Panc1 (cell line): ENCODE measurements at regions not wholly inside any gene's neighbourhood (a gene's known extent, or its start where the extent isn't known, plus 50 kb on each side); places are given as distances from the start of the nearest gene placed in this dataset.

ENCODE experiments used
- ATAC-seq: fragments of 200-7000 bp; cut with Tn5 transposase; 2 replicates; pipeline ENCODE4 v1.9.1; 2020; ENCODE audit warnings: mild to moderate bottlenecking, moderate library complexity
- BruUV-seq: library from RNA; stranded (reverse); fragments of 400-500 nt; replicated peaks from 2 replicates; lab custom pipeline; 2021; lab: Mats Ljungman, UMichigan
- CTCF ChIA-PET: fragments of 300-600 bp; sonication (Branson Sonifier 250); formaldehyde crosslinking; loops from one replicate; lab custom pipeline; 2022; ENCODE audit warnings: antibody characterized with exemption; lab: Charles Lee
- POLR2A ChIA-PET: fragments of 300-600 bp; sonication (Branson Sonifier 250); formaldehyde crosslinking; loops from one replicate; lab custom pipeline; 2022; ENCODE audit warnings: antibody characterized with exemption; lab: Charles Lee
- DNase-seq: peaks from one replicate; pipeline ENCODE4 v3.0.0-alpha.2; 2010; ENCODE audit warnings: low read depth, low spot score
- H3K27ac ChIP-seq: 2 replicates; pipeline ENCODE4 v1.5.1; 2011; ENCODE audit warnings: mild to moderate bottlenecking, low read length, inconsistent platforms
- H3K27me3 ChIP-seq: fragments of 200-500 bp; sonication (Bioruptor generic); 2 replicates; pipeline ENCODE4 v1.6.0; 2014; ENCODE audit warnings: low read length, inconsistent platforms; ENCODE audit not compliant: control insufficient read depth, insufficient read depth
- H3K36me3 ChIP-seq: fragments of 200-500 bp; sonication (Bioruptor generic); 2 replicates; pipeline ENCODE4 v1.5.1; 2014; ENCODE audit warnings: inconsistent platforms, mild to moderate bottlenecking, low read length, moderate library complexity; ENCODE audit not compliant: control insufficient read depth, insufficient read depth
- H3K4me1 ChIP-seq: 2 replicates; pipeline ENCODE4 v1.5.1; 2011; ENCODE audit warnings: inconsistent platforms, mild to moderate bottlenecking, low read length, moderate library complexity; ENCODE audit not compliant: control insufficient read depth, insufficient read depth
- H3K4me3 ChIP-seq, 2 experiments: 2 replicates each; pipeline ENCODE4 v1.5.1; 2011 to 2012; ENCODE audit warnings: low read depth in 2 of 2, low read length in 2 of 2, mild to moderate bottlenecking in 2 of 2, inconsistent platforms in 1 of 2, moderate library complexity in 1 of 2
- H3K9me3 ChIP-seq: fragments of 200-500 bp; sonication (Bioruptor generic); 2 replicates; pipeline ENCODE4 v1.5.1; 2014; ENCODE audit warnings: low read depth, mild to moderate bottlenecking, inconsistent platforms, low read length, moderate library complexity; ENCODE audit not compliant: control insufficient read depth, insufficient read depth
- CTCF ChIP-seq: fragments of 450-650 bp; IDR thresholded peaks from 2 replicates; pipeline ENCODE4 v1.5.1; 2017; ENCODE audit warnings: mild to moderate bottlenecking
- POLR2AphosphoS5 ChIP-seq: IDR thresholded peaks from 2 replicates; pipeline ENCODE4 v1.6.1; 2012; ENCODE audit warnings: mild to moderate bottlenecking, low read depth, low read length, moderate library complexity
- REST ChIP-seq, 2 experiments: IDR thresholded peaks; 2 replicates each; pipeline ENCODE4 v1.6.1; 2011 to 2012; ENCODE audit warnings: low read depth in 2 of 2, control low read depth in 1 of 2, low read length in 1 of 2, mild to moderate bottlenecking in 1 of 2, moderate library complexity in 1 of 2; ENCODE audit not compliant: insufficient read depth in 1 of 2
- SIN3A ChIP-seq: IDR thresholded peaks from 2 replicates; pipeline ENCODE4 v1.6.1; 2012; ENCODE audit warnings: low read depth, mild to moderate bottlenecking, low read length, moderate library complexity, borderline replicate concordance; ENCODE audit not compliant: insufficient read depth
- TCF7L2 ChIP-seq: IDR thresholded peaks from 2 replicates; pipeline ENCODE4 v1.6.1; 2011; ENCODE audit warnings: mild to moderate bottlenecking, low read depth, low read length, inconsistent platforms
- in situ Hi-C: cut with HindIII; loops from 2 replicates; pipeline ENCODE4 v1.10.0; 2016; ENCODE audit warnings: low sequenced_read_pairs, low pct_unique_long_range_greater_than_20kb
- intact Hi-C: fragments of 100-400 bp; cut with micrococcal nuclease; formaldehyde crosslinking; loops from one replicate; pipeline ENCODE4 v1.10.0; 2022; ENCODE audit not compliant: unreplicated experiment

GRCh38 chr11:104633226-104633625 lies 265.0 kb downstream of the CASP12 start:
- in situ Hi-C loops (no loop called here), intact Hi-C loops (no loop called here)
- ATAC-seq, result no peak

GRCh38 chr11:104630352-104630751 lies 267.9 kb downstream of the CASP12 start:
- in situ Hi-C loops, result no loop called here
- no peak overlapping the region for H3K4me3 ChIP-seq
- CTCF ChIA-PET, result no interaction called here
- no peaks in the 10 kb centered on the region for H3K36me3 ChIP-seq
- intact Hi-C loops, result no loop called here
- ATAC-seq (no peak), DNase-seq (no peak)
- no peaks in the 10 kb centered on the region for H3K4me1 ChIP-seq
- TF ChIP-seq POLR2AphosphoS5 (no peak), CTCF (no peak), TCF7L2 (no peak), REST (IDR thresholded peaks at IDR 0.05; ENCODE audit: insufficient read depth in 1 of 2, low read depth in 2 of 2, low read length in 1 of 2) (no peak), SIN3A (no peak)
- H3K27me3 ChIP-seq, result no peaks in the 10 kb centered on the region
- no TSS peak for BruUV-seq
- H3K9me3 ChIP-seq, result no peaks in the 10 kb centered on the region
- no peak overlapping the region for H3K27ac ChIP-seq
- POLR2A ChIA-PET, result no interaction called here

More at GRCh38 chr11:104633226-104633625, 265.0 kb downstream of the CASP12 start:
- Histone ChIP-seq H3K27ac (no peak overlapping the region), H3K9me3 (no peaks in the 10 kb centered on the region), H3K36me3 (no peaks in the 10 kb centered on the region), H3K27me3 (no peaks in the 10 kb centered on the region), H3K4me1 (no peaks in the 10 kb centered on the region), H3K4me3 (no peak overlapping the region)
- ChIA-PET POLR2A (no interaction called here), CTCF (no interaction called here)
- no peak for DNase-seq
- no TSS peak for BruUV-seq
- TF ChIP-seq CTCF (no peak), REST (IDR thresholded peaks at IDR 0.05; ENCODE audit: insufficient read depth in 1 of 2, low read depth in 2 of 2, low read length in 1 of 2) (no peak), TCF7L2 (no peak), SIN3A (no peak), POLR2AphosphoS5 (no peak)
